ENCODE measurements at regions not wholly inside any gene's neighbourhood (a gene's known extent, or its start where the extent isn't known, plus 50 kb on each side); places are given as distances from the start of the nearest gene placed in this dataset.

- TF ChIP-seq CTCF (IDR thresholded peaks at IDR 0.05) = no peak
- TF ChIP-seq USF2 (IDR thresholded peaks at IDR 0.05; ENCODE audit: borderline replicate concordance, low read depth, low read length) = no peak
- TF ChIP-seq TAF1 (IDR thresholded peaks at IDR 0.05; ENCODE audit: borderline replicate concordance, low read depth, low read length) = no peak
- no peak for TF ChIP-seq RAD21 (IDR thresholded peaks at IDR 0.05; ENCODE audit: low read length)
- TF ChIP-seq REST (IDR thresholded peaks at IDR 0.05; ENCODE audit: low read depth, low read length) = no peak
- TF ChIP-seq POLR2AphosphoS5 (IDR thresholded peaks at IDR 0.05; ENCODE audit: low read depth, low read length) = no peak
- TF ChIP-seq NRF1 (IDR thresholded peaks at IDR 0.05; ENCODE audit: low read depth, low read length) = no peak
- TF ChIP-seq YY1 (IDR thresholded peaks at IDR 0.05; ENCODE audit: low read depth) = no peak
- TF ChIP-seq EZH2phosphoT487 (IDR thresholded peaks at IDR 0.05; ENCODE audit: borderline replicate concordance, low read depth) = no peak
Measured at GRCh38 chr6:115363379-115363778, 697.3 kb downstream of the FRK start.

Measured in SK-N-SH (cell line).